ENCODE measurements at regions not wholly inside any gene's neighbourhood (a gene's known extent, or its start where the extent isn't known, plus 50 kb on each side); places are given as distances from the start of the nearest gene placed in this dataset.
"Not testable (repeated sequence)": the region's sequence is repeated elsewhere in the genome, so short reads cannot be mapped to it uniquely, and the experiment has no call there.

- no peak for DNase-seq (ENCODE audit: low read depth in 1 of 2, low spot score in 1 of 2)
Measured at GRCh38 chr1:116850436-116850835, 59.3 kb upstream of the PTGFRN start.

- DNase-seq (ENCODE audit: low read depth in 1 of 2, low spot score in 1 of 2) = not testable (repeated sequence)
Measured at GRCh38 chr1:116851189-116851588, 58.5 kb upstream of the PTGFRN start.

GRCh38 chr1:116851846-116852245, 57.9 kb upstream of the PTGFRN start:
- no peak for DNase-seq (ENCODE audit: low read depth in 1 of 2, low spot score in 1 of 2)

- no peak for DNase-seq (ENCODE audit: low read depth in 1 of 2, low spot score in 1 of 2)
Measured at GRCh38 chr1:116852367-116852766, 57.3 kb upstream of the PTGFRN start.

- DNase-seq (ENCODE audit: low read depth in 1 of 2, low spot score in 1 of 2) = no peak
Measured at GRCh38 chr1:116852910-116853309, 56.8 kb upstream of the PTGFRN start.

- no peak for DNase-seq (ENCODE audit: low read depth in 1 of 2, low spot score in 1 of 2)
Measured at GRCh38 chr1:116853680-116854402, 55.9 kb upstream of the PTGFRN start.

- DNase-seq (ENCODE audit: low read depth in 1 of 2, low spot score in 1 of 2) = no peak
Measured at GRCh38 chr1:116854403-116854690, 55.4 kb upstream of the PTGFRN start.

GRCh38 chr1:116854716-116855115, 55.0 kb upstream of the PTGFRN start:
- DNase-seq (ENCODE audit: low read depth in 1 of 2, low spot score in 1 of 2) = no peak

GRCh38 chr1:116855191-116855619, 54.5 kb upstream of the PTGFRN start:
- DNase-seq (ENCODE audit: low read depth in 1 of 2, low spot score in 1 of 2) = no peak

GRCh38 chr1:116855773-116856201, 53.9 kb upstream of the PTGFRN start:
- DNase-seq (ENCODE audit: low read depth in 1 of 2, low spot score in 1 of 2) = no peak

- no peak for DNase-seq (ENCODE audit: low read depth in 1 of 2, low spot score in 1 of 2)
Measured at GRCh38 chr1:116856312-116856711, 53.4 kb upstream of the PTGFRN start.

GRCh38 chr1:116857092-116857491, 52.6 kb upstream of the PTGFRN start:
- no peak for DNase-seq (ENCODE audit: low read depth in 1 of 2, low spot score in 1 of 2)
